ENCODE measurements at regions not wholly inside any gene's neighbourhood (a gene's known extent, or its start where the extent isn't known, plus 50 kb on each side); places are given as distances from the start of the nearest gene placed in this dataset.

DNA sequence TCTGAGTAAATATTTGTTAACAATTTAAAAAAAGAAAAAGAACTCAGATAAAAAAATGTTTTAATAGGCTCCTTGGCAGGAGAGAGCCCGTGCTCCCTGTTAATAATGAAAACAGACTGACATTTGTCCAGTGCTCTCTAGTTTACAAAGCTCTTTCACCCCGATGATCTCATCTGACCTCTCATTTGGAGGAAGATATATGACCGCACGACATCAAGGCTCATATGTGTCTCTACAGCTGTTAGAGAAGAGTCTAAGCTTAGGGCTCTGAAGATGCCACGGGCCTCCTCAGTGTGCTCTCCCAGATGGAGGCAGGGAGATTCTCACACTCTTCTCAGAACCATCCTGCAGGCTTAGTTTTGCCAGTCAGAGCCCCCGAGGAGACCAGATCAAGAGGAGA lies 280.8 kb upstream of the IRX5 start:
- H3K9me2 ChIP-seq (ENCODE audit: insufficient read depth), result no peaks in the 10 kb centered on the region
- H4K20me1 ChIP-seq (replicated peaks; ENCODE audit: insufficient read depth), result no peaks in the 10 kb centered on the region
- Mint-ChIP-seq H3K4me3 (no peak overlapping the region), H3K27ac (no peak overlapping the region), H3K9me3 (peaks cover 2% of the 10 kb centered on the region; the same call in 2 of the 3 replicates), H3K36me3 (ENCODE audit: low read depth) (peaks cover 4% of the 10 kb centered on the region; the same call in 2 of the 3 replicates), H3K4me1 (peaks cover 56% of the 10 kb centered on the region), H3K27me3 (ENCODE audit: insufficient read depth, low read depth, poor library complexity) (peaks cover 68% of the 10 kb centered on the region)
- H3K4me1 ChIP-seq (ENCODE audit: insufficient read depth), result peaks cover 49% of the 10 kb centered on the region
- H3K4me2 ChIP-seq, result no peak overlapping the region; the same call in 1 of the 2 replicates
- peaks cover 76% of the 10 kb centered on the region for H3K27me3 ChIP-seq (ENCODE audit: insufficient read depth)
- TF ChIP-seq POLR2AphosphoS5 (IDR thresholded peaks at IDR 0.05; ENCODE audit: low read depth), result no peak
- TF ChIP-seq, protein P1, sequence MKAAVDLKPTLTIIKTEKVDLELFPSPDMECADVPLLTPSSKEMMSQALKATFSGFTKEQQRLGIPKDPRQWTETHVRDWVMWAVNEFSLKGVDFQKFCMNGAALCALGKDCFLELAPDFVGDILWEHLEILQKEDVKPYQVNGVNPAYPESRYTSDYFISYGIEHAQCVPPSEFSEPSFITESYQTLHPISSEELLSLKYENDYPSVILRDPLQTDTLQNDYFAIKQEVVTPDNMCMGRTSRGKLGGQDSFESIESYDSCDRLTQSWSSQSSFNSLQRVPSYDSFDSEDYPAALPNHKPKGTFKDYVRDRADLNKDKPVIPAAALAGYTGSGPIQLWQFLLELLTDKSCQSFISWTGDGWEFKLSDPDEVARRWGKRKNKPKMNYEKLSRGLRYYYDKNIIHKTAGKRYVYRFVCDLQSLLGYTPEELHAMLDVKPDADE (IDR thresholded peaks at IDR 0.05), result no peak
- TF ChIP-seq, protein P2, sequence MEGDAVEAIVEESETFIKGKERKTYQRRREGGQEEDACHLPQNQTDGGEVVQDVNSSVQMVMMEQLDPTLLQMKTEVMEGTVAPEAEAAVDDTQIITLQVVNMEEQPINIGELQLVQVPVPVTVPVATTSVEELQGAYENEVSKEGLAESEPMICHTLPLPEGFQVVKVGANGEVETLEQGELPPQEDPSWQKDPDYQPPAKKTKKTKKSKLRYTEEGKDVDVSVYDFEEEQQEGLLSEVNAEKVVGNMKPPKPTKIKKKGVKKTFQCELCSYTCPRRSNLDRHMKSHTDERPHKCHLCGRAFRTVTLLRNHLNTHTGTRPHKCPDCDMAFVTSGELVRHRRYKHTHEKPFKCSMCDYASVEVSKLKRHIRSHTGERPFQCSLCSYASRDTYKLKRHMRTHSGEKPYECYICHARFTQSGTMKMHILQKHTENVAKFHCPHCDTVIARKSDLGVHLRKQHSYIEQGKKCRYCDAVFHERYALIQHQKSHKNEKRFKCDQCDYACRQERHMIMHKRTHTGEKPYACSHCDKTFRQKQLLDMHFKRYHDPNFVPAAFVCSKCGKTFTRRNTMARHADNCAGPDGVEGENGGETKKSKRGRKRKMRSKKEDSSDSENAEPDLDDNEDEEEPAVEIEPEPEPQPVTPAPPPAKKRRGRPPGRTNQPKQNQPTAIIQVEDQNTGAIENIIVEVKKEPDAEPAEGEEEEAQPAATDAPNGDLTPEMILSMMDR (conservative IDR thresholded peaks at IDR 0.05; ENCODE audit: low read depth in 2 of 2), result no peak
- no peak for TF ChIP-seq EZH2 (IDR thresholded peaks at IDR 0.05; ENCODE audit: low read depth, unreplicated experiment)
- H3K27ac ChIP-seq (ENCODE audit: low read depth), result no peak overlapping the region
- no peak for DNase-seq (ENCODE audit: low spot score)
- H3K79me2 ChIP-seq (replicated peaks; ENCODE audit: insufficient read depth), result no peaks in the 10 kb centered on the region
- ATAC-seq, result no peak
- H3K4me3 ChIP-seq, result no peak overlapping the region
- 0 out of 2 replicates have a peak, but pooled peaks cover 8% of the 10 kb centered on the region for H3F3A ChIP-seq (replicated peaks; ENCODE audit: low read depth)
- H2AFZ ChIP-seq, result no peak overlapping the region
- H3K36me3 ChIP-seq (ENCODE audit: insufficient read depth), result no peaks in the 10 kb centered on the region

GRCh38 chr16:54648575-54648974 lies 282.1 kb upstream of the IRX5 start:
- 0 out of 2 replicates have a peak, but pooled peaks cover 8% of the 10 kb centered on the region for H3F3A ChIP-seq (replicated peaks; ENCODE audit: low read depth)
- peaks cover 63% of the 10 kb centered on the region for H3K27me3 ChIP-seq (ENCODE audit: insufficient read depth)
- 0 out of 2 replicates have a peak overlapping the region, but pooled peaks have one; percentile 8 for H3K4me2 ChIP-seq
- H3K36me3 ChIP-seq (ENCODE audit: insufficient read depth), result no peaks in the 10 kb centered on the region
- DNase-seq (ENCODE audit: low spot score) (peak; percentile 3), ATAC-seq (no peak)
- peaks cover 37% of the 10 kb centered on the region for H3K4me1 ChIP-seq (ENCODE audit: insufficient read depth)
- H3K9me3 Mint-ChIP-seq, result peaks cover 2% of the 10 kb centered on the region; the same call in 2 of the 3 replicates
- H3K27ac Mint-ChIP-seq, result no peak overlapping the region
- H2AFZ ChIP-seq, result no peak overlapping the region
- peaks cover 43% of the 10 kb centered on the region for H3K4me1 Mint-ChIP-seq
- H3K27me3 Mint-ChIP-seq (ENCODE audit: insufficient read depth, low read depth, poor library complexity), result peaks cover 55% of the 10 kb centered on the region
- no peak overlapping the region for H3K27ac ChIP-seq (ENCODE audit: low read depth)
- H3K4me3 Mint-ChIP-seq, result no peak overlapping the region
- H3K9me2 ChIP-seq (ENCODE audit: insufficient read depth), result no peaks in the 10 kb centered on the region
- no peak overlapping the region for H3K4me3 ChIP-seq
- H3K79me2 ChIP-seq (replicated peaks; ENCODE audit: insufficient read depth), result no peaks in the 10 kb centered on the region
- peaks cover 4% of the 10 kb centered on the region; the same call in 2 of the 3 replicates for H3K36me3 Mint-ChIP-seq (ENCODE audit: low read depth)
- no peaks in the 10 kb centered on the region for H4K20me1 ChIP-seq (replicated peaks; ENCODE audit: insufficient read depth)
- TF ChIP-seq, protein P1 (IDR thresholded peaks at IDR 0.05), result no peak
- TF ChIP-seq, protein P3, sequence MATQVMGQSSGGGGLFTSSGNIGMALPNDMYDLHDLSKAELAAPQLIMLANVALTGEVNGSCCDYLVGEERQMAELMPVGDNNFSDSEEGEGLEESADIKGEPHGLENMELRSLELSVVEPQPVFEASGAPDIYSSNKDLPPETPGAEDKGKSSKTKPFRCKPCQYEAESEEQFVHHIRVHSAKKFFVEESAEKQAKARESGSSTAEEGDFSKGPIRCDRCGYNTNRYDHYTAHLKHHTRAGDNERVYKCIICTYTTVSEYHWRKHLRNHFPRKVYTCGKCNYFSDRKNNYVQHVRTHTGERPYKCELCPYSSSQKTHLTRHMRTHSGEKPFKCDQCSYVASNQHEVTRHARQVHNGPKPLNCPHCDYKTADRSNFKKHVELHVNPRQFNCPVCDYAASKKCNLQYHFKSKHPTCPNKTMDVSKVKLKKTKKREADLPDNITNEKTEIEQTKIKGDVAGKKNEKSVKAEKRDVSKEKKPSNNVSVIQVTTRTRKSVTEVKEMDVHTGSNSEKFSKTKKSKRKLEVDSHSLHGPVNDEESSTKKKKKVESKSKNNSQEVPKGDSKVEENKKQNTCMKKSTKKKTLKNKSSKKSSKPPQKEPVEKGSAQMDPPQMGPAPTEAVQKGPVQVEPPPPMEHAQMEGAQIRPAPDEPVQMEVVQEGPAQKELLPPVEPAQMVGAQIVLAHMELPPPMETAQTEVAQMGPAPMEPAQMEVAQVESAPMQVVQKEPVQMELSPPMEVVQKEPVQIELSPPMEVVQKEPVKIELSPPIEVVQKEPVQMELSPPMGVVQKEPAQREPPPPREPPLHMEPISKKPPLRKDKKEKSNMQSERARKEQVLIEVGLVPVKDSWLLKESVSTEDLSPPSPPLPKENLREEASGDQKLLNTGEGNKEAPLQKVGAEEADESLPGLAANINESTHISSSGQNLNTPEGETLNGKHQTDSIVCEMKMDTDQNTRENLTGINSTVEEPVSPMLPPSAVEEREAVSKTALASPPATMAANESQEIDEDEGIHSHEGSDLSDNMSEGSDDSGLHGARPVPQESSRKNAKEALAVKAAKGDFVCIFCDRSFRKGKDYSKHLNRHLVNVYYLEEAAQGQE (IDR thresholded peaks at IDR 0.05; ENCODE audit: unreplicated experiment), result no peak
- TF ChIP-seq JUNB (IDR thresholded peaks at IDR 0.05; ENCODE audit: unreplicated experiment) (no peak), ZNF462 (CRISPR knock-in tag; IDR thresholded peaks at IDR 0.05) (no peak)
